Neural crest cell (in vitro differentiated cells): ENCODE measurements at regions not wholly inside any gene's neighbourhood (a gene's known extent, or its start where the extent isn't known, plus 50 kb on each side); places are given as distances from the start of the nearest gene placed in this dataset.

Experiments used
- DNase-seq: peaks from one replicate; pipeline ENCODE4 v3.0.0; 2021; ENCODE audit warnings: low read depth, mixed read lengths, low spot score
- H3K27ac Mint-ChIP-seq: one replicate; pipeline ENCODE4 v1.8.0; 2021; ENCODE audit warnings: mild to moderate bottlenecking, mixed read lengths; ENCODE audit not compliant: unreplicated experiment
- H3K27me3 Mint-ChIP-seq: 2 replicates; pipeline ENCODE4 v1.8.0; 2021; ENCODE audit warnings: low read depth, mild to moderate bottlenecking, mixed read lengths
- H3K36me3 Mint-ChIP-seq: 2 replicates; pipeline ENCODE4 v1.8.0; 2021; ENCODE audit warnings: low read depth, mild to moderate bottlenecking, mixed read lengths
- H3K4me1 Mint-ChIP-seq: 2 replicates; pipeline ENCODE4 v1.8.0; 2021; ENCODE audit warnings: mixed read lengths
- H3K4me3 Mint-ChIP-seq: one replicate; pipeline ENCODE4 v1.8.0; 2021; ENCODE audit warnings: mild to moderate bottlenecking, mixed read lengths
- H3K9me3 Mint-ChIP-seq: 2 replicates; pipeline ENCODE4 v1.8.0; 2021; ENCODE audit warnings: mixed read lengths
- CTCF ChIP-seq: fragments of 200-600 bp; sonication (generic); conservative IDR thresholded peaks from 2 replicates; pipeline ENCODE4 v1.5.0; 2021; ENCODE audit warnings: antibody characterized with exemption, mild to moderate bottlenecking

GRCh38 chr6:48057601-48058000 is 53.4 kb downstream of the PTCHD4 start:
- no peaks in the 10 kb centered on the region for H3K27me3 Mint-ChIP-seq
- no peaks in the 10 kb centered on the region for H3K9me3 Mint-ChIP-seq
- no peak overlapping the region for H3K27ac Mint-ChIP-seq

GRCh38 chr6:48048451-48049146 is 62.4 kb downstream of the PTCHD4 start:
- H3K4me1 Mint-ChIP-seq, result no peaks in the 10 kb centered on the region
- H3K4me3 Mint-ChIP-seq, result no peak overlapping the region

More at GRCh38 chr6:48057601-48058000, 53.4 kb downstream of the PTCHD4 start:
- Mint-ChIP-seq H3K4me3 (no peak overlapping the region), H3K36me3 (no peaks in the 10 kb centered on the region), H3K4me1 (no peaks in the 10 kb centered on the region)
- DNase-seq, result no peak
- no peak for TF ChIP-seq CTCF

GRCh38 chr6:48041894-48042293 is 69.1 kb downstream of the PTCHD4 start:
- no peaks in the 10 kb centered on the region for H3K9me3 Mint-ChIP-seq
- peaks cover 5% of the 10 kb centered on the region for H3K4me1 Mint-ChIP-seq
- H3K36me3 Mint-ChIP-seq, result no peaks in the 10 kb centered on the region
- H3K27me3 Mint-ChIP-seq, result no peaks in the 10 kb centered on the region
- H3K4me3 Mint-ChIP-seq, result no peak overlapping the region
- DNase-seq, result no peak
- H3K27ac Mint-ChIP-seq, result no peak overlapping the region
- TF ChIP-seq CTCF, result no peak

More at GRCh38 chr6:48048451-48049146, 62.4 kb downstream of the PTCHD4 start:
- H3K36me3 Mint-ChIP-seq, result no peaks in the 10 kb centered on the region
- H3K27ac Mint-ChIP-seq, result no peak overlapping the region
- no peaks in the 10 kb centered on the region for H3K27me3 Mint-ChIP-seq
- no peak for DNase-seq
- TF ChIP-seq CTCF, result no peak
- H3K9me3 Mint-ChIP-seq, result no peaks in the 10 kb centered on the region

GRCh38 chr6:48037946-48038345 is 73.1 kb downstream of the PTCHD4 start:
- Mint-ChIP-seq H3K9me3 (no peaks in the 10 kb centered on the region), H3K27me3 (no peaks in the 10 kb centered on the region), H3K27ac (no peak overlapping the region), H3K4me3 (no peak overlapping the region), H3K36me3 (no peaks in the 10 kb centered on the region), H3K4me1 (peaks cover 5% of the 10 kb centered on the region)
- no peak for TF ChIP-seq CTCF
- DNase-seq, result no peak

GRCh38 chr6:48036316-48036715 is 74.7 kb downstream of the PTCHD4 start:
- H3K27ac Mint-ChIP-seq, result no peak overlapping the region
- no peak for TF ChIP-seq CTCF
- no peaks in the 10 kb centered on the region for H3K9me3 Mint-ChIP-seq
- no peak for DNase-seq
- H3K4me1 Mint-ChIP-seq, result no peaks in the 10 kb centered on the region
- no peak overlapping the region for H3K4me3 Mint-ChIP-seq
- no peaks in the 10 kb centered on the region for H3K36me3 Mint-ChIP-seq
- no peaks in the 10 kb centered on the region for H3K27me3 Mint-ChIP-seq
